GM20000 (cell line): ENCODE measurements at regions not wholly inside any gene's neighbourhood (a gene's known extent, or its start where the extent isn't known, plus 50 kb on each side); places are given as distances from the start of the nearest gene placed in this dataset.

Experiments used
- DNase-seq: peaks from one replicate; pipeline ENCODE4 v3.0.0; 2012; ENCODE audit warnings: low spot score
- TF ChIP-seq, protein P1 (sequence below): IDR thresholded peaks from 2 replicates; pipeline ENCODE4 v1.5.1; 2012; ENCODE audit warnings: mild to moderate bottlenecking, control low read depth; ENCODE audit errors: extremely low read depth, missing control alignments

DNA sequence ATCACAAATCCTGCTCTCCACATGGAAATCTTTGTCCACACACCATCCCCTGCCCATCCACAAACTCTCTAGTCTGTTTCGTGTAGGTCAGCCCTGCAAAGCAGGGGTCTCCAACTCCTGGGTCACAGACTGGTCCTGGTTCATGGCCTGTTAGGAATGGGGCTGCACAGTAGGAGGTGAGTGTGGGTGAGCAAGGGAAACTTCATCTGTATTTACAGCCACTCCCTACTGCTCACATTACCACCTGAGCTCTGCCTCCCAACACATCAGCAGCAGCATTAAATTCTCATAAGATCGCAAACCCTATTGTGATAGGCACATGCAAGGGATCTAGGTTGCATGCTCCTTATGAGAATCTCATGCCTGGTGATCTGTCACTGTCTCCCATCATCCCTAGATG is 242.1 kb downstream of the FGFR2 start:
- TF ChIP-seq, protein P1, sequence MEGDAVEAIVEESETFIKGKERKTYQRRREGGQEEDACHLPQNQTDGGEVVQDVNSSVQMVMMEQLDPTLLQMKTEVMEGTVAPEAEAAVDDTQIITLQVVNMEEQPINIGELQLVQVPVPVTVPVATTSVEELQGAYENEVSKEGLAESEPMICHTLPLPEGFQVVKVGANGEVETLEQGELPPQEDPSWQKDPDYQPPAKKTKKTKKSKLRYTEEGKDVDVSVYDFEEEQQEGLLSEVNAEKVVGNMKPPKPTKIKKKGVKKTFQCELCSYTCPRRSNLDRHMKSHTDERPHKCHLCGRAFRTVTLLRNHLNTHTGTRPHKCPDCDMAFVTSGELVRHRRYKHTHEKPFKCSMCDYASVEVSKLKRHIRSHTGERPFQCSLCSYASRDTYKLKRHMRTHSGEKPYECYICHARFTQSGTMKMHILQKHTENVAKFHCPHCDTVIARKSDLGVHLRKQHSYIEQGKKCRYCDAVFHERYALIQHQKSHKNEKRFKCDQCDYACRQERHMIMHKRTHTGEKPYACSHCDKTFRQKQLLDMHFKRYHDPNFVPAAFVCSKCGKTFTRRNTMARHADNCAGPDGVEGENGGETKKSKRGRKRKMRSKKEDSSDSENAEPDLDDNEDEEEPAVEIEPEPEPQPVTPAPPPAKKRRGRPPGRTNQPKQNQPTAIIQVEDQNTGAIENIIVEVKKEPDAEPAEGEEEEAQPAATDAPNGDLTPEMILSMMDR, result no peak
- DNase-seq, result no peak

DNA sequence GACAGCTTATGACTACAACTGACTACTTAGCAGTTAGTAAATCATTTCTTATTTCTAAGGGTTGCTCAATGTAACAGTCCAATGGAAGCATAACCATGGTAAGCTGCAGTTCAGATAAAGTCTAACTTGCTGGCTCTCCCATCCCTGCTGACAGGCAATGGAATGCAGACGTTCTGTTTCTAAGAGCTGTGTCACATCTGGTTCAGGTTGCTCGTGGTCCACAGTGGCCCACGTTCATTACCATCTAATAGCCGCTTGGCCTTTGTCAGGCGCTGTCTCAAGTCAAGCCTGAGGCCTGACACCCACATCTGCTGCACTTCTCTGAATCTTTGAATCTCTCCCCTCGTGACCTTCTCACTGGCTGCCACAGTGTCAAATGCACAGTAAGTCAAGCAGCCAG is 240.8 kb downstream of the FGFR2 start:
- TF ChIP-seq, protein P1, result no peak
- no peak for DNase-seq

DNA sequence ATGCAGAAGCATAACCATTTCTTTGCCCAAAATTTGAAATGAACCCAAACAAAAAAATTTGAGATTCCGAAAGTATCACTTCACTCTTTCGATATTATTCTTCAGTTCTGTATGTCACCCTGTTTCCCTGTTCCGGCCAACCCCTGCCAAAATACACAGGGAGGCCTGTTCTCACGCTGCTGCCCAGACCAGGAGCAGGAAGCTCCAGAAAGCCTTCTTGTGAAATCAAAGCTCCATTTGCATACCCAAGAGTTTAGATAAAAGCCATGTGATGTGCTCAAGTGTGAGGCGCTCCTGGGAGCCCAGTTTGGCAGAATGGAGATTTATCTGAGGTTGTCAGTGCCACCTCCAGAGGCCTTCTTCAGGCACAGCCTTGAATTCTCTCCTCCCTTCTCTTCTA is 236.2 kb downstream of the FGFR2 start:
- no peak for DNase-seq
- TF ChIP-seq, protein P1, result no peak

DNA sequence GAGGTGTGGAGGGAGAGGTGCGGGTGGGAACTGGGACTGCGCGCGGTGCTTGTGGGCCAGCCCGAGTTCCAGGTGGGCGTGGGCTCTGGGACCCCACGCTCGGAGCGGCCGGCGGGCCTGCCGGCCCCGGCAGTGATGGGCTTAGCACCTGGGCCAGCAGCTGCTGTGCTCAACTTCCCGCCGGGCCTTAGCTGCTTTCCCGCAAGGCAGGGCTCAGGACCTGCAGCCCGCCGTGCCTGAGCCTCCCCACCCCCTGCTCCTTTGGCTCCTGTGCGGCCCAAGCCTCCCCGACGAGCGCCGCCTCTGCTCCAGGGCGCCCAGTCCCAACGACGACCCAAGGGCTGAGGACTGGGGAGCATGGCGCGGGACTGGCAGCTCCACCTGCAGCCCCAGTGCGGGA is 232.7 kb downstream of the FGFR2 start:
- TF ChIP-seq, protein P1, result no peak
- no peak for DNase-seq

DNA sequence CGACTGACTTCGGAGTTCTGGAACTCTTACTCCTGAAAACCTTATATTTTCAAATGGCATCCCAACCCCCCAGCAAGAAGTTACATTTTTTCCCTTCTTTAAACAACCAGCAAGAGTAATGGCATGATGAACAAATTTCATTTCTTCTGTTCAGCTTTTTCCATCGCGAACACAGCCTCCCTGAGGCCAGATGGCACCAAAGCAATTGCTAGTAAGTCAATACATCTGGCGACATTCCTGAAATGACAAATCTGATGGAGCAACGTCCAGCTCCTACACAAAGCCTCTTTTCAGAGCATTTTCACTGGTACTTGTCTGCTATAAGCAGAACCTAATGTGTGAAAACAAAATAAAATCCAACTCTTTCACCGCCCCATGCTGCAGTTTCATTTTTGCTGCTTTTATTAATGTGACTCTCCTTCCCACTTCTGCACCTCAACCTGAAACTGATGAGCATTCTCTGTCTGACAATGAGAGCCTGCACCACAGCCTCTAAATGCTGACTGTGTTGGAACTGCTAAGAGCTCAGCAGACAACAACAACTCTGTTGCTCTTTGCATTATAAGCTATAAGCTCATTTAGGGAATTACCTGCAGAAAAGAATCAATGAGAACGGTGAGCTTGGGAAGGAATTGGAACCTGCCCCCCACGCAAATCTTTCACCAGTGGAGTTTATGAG is 229.8 kb downstream of the FGFR2 start:
- DNase-seq, result no peak
- TF ChIP-seq, protein P1, result no peak

DNA sequence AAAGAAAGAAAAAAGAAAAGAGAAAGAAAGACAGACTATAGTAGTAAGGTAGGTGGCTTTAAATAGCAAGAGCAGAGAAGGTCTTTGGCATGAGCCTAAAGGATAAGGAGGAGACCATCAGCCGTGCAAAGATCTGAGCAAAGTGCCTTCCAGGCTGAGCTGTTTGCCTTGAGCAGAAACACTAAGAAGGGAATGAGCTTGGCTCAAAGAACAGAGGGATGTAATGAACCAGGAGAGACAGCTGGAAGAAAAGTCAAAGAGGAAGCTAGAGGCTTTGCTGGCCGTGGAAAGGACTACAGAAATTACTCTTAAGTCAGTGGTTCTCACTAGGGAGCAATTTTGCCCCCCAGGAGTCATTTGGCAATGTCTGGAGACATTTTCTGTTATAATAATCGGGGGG is 228.6 kb downstream of the FGFR2 start:
- DNase-seq, result no peak
- TF ChIP-seq, protein P1, result no peak

DNA sequence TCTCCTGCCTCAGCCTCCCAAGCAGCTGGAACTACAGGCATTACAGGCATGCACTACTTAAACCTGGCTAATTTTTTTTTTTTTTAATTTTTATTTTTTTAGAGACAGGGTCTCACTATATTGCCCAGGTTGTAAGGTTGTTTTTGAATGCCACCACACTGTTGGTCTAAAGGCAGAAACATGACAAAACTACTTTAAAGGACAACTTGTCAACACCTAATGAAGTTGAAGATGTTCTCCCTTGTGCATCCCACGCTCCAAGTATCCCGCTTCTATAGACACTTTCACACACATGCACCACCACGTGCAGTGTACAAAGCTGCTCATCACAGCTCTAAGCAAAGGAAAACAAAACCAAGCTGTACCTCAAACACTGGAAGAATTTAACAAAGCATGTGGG is 226.4 kb downstream of the FGFR2 start:
- no peak for DNase-seq
- TF ChIP-seq, protein P1, result no peak
